ENCODE measurements at regions not wholly inside any gene's neighbourhood (a gene's known extent, or its start where the extent isn't known, plus 50 kb on each side); places are given as distances from the start of the nearest gene placed in this dataset.

DNA sequence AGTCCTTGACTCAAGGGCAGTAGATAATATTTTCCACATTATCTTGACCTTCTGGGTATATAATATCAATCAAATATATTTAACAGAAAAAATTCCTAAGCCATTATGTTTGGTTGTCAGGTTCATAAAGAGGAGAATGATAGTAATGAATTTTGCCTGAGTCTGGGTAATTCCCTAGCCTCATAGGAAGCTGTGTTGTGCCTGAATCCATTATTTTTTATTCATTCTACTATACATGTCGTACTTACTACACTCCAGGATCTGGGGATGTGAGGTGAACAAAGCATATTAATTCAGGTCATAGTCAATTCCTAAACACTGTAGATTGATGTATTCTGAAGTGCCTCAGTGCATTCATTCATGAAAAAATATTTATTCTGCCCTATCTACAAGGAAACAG is 204.2 kb downstream of the PTGER3 start (continued):
- TF ChIP-seq, protein P1, sequence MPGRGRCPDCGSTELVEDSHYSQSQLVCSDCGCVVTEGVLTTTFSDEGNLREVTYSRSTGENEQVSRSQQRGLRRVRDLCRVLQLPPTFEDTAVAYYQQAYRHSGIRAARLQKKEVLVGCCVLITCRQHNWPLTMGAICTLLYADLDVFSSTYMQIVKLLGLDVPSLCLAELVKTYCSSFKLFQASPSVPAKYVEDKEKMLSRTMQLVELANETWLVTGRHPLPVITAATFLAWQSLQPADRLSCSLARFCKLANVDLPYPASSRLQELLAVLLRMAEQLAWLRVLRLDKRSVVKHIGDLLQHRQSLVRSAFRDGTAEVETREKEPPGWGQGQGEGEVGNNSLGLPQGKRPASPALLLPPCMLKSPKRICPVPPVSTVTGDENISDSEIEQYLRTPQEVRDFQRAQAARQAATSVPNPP (CRISPR knock-in tag; IDR thresholded peaks at IDR 0.05): no peak
- TF ChIP-seq CSRNP1 (CRISPR knock-in tag; IDR thresholded peaks at IDR 0.05): no peak

DNA sequence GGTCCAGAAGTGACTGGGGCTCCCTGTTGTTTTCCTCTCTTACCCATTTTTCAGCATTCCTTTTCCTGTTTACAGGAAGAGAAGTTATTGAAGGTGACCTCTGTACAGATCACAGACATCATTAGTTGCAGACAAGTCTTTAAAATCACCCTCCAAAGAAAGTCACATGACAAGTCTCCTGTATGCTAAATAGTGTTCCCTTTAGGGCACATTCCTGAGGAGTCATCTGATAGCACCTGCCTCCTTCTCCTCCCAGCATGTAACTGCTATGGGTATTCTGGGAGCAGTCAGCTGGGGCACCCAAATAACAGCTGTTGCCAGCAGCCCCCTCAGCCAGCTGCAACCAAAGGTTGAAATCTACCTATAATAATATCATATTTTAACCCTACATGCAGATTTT is 200.6 kb downstream of the PTGER3 start:
- CTCF ChIA-PET (ENCODE audit: low intra/inter-chr PET ratio, low total read pairs): no interaction called here
- in situ Hi-C loops (cut with HindIII; ENCODE audit: extremely low pct_ligation_motif_present, low pct_unique_long_range_greater_than_20kb): no loop called here

More for the DNA sequence above, 200.6 kb downstream of the PTGER3 start:
- FAIRE-seq (no peak), DNase-seq (ENCODE audit: low spot score) (no peak), ATAC-seq (no peak)
- Histone ChIP-seq H3K4me2 (ENCODE audit: low read depth, low read length) (no peak overlapping the region), H3K79me2 (ENCODE audit: insufficient read depth, low read length) (no peaks in the 10 kb centered on the region), H3K9ac (ENCODE audit: insufficient read depth, low read depth, low read length) (no peak overlapping the region), H2AFZ (ENCODE audit: low read length) (no peak overlapping the region), H3K36me3 (replicated peaks in 1 of 2; ENCODE audit: control insufficient read depth in 1 of 2, insufficient read depth in 2 of 2, low read length in 2 of 2) (no peaks in the 10 kb centered on the region), H3K4me3 (replicated peaks in 1 of 3; ENCODE audit: insufficient read depth in 1 of 3, low read depth in 2 of 3, low read length in 3 of 3) (no peak overlapping the region), H4K20me1 (ENCODE audit: insufficient read depth, low read length) (no peaks in the 10 kb centered on the region), H3K27ac (ENCODE audit: extremely low read length, insufficient read depth, low read length) (no peak overlapping the region), H3K9me3 (ENCODE audit: low read length) (peaks cover 16% of the 10 kb centered on the region), H3K27me3 (ENCODE audit: control insufficient read depth in 1 of 2, insufficient read depth in 2 of 2, low read length in 2 of 2) (no peaks in the 10 kb centered on the region), H3K4me1 (ENCODE audit: insufficient read depth, low read length) (no peaks in the 10 kb centered on the region)
- TF ChIP-seq SSRP1 (CRISPR knock-in tag; IDR thresholded peaks at IDR 0.05) (no peak), REXO4 (CRISPR knock-in tag; IDR thresholded peaks at IDR 0.05; ENCODE audit: borderline replicate concordance) (no peak), ZNF460 (CRISPR knock-in tag; IDR thresholded peaks at IDR 0.05; ENCODE audit: borderline replicate concordance) (no peak), ZNF75D (CRISPR knock-in tag; IDR thresholded peaks at IDR 0.05; ENCODE audit: borderline replicate concordance) (no peak)
- TF ChIP-seq, protein P2, sequence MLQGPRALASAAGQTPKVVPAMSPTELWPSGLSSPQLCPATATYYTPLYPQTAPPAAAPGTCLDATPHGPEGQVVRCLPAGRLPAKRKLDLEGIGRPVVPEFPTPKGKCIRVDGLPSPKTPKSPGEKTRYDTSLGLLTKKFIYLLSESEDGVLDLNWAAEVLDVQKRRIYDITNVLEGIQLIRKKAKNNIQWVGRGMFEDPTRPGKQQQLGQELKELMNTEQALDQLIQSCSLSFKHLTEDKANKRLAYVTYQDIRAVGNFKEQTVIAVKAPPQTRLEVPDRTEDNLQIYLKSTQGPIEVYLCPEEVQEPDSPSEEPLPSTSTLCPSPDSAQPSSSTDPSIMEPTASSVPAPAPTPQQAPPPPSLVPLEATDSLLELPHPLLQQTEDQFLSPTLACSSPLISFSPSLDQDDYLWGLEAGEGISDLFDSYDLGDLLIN (CRISPR knock-in tag; IDR thresholded peaks at IDR 0.05; ENCODE audit: borderline replicate concordance): no peak
- intact Hi-C loops (cut with micrococcal nuclease; ENCODE audit: unreplicated experiment): no loop called here
- BruUV-seq (replicated peaks): no TSS peak
- POLR2A ChIA-PET: no interaction called here
